Peyer's patch (tissue), 4 donors: ENCODE measurements at regions not wholly inside any gene's neighbourhood (a gene's known extent, or its start where the extent isn't known, plus 50 kb on each side); places are given as distances from the start of the nearest gene placed in this dataset.

Experiments used
- DNase-seq, 3 donors: peaks; one replicate each; pipeline ENCODE4 v3.0.0-alpha.2; 2017 to 2019
- H3K27ac ChIP-seq, 4 donors: fragments of 200-600 bp; sonication (generic); one replicate each; pipeline ENCODE4 v1.5.1; 2016 to 2019
- H3K27me3 ChIP-seq, 2 donors: fragments of 200-600 bp; sonication (generic); one replicate each; pipeline ENCODE4 v1.5.1; 2019
- H3K36me3 ChIP-seq, 3 donors: fragments of 200-600 bp; sonication (generic); one replicate each; pipeline ENCODE4 v1.5.1; 2016 to 2019
- H3K4me1 ChIP-seq, 4 donors: fragments of 200-600 bp; sonication (generic); one replicate each; pipeline ENCODE4 v1.5.1; 2016 to 2019
- H3K4me3 ChIP-seq, 4 donors: fragments of 200-600 bp; sonication (generic); 1 replicate in 3 of 4; 2 replicates in 1 of 4; pipeline ENCODE4 v1.5.1; 2016 to 2019; ENCODE audit warnings: mild to moderate bottlenecking in 1 of 4
- H3K9me3 ChIP-seq, 4 donors: fragments of 200-600 bp; sonication (generic); one replicate each; pipeline ENCODE4 v1.5.1; 2016 to 2019; ENCODE audit warnings: mild to moderate bottlenecking in 1 of 4
- POLR2A ChIP-seq, 2 donors: fragments of 450-650 bp; IDR thresholded peaks; one replicate each; pipeline ENCODE4 v1.5.1; 2017; ENCODE audit warnings: antibody characterized with exemption in 2 of 2, mild to moderate bottlenecking in 2 of 2, moderate library complexity in 2 of 2
- TF ChIP-seq, protein P1 (sequence below), 6 experiments: fragments of 450-650 bp in 4 of 6; fragments of 200-600 bp in 2 of 6; sonication (generic) in 1 of 6; IDR thresholded peaks; one replicate each; pipeline ENCODE4 v1.5.1; 2017 to 2019; ENCODE audit warnings: antibody characterized with exemption in 6 of 6, mild to moderate bottlenecking in 3 of 6, moderate library complexity in 1 of 6

GRCh38 chr5:10844016-10844415 lies 83.0 kb upstream of the DAP start:
- H3K4me3 ChIP-seq, result no peak overlapping the region
- peaks cover 0 to 3% (median 0%) of the 10 kb centered on the region in 4 donors for H3K9me3 ChIP-seq
- DNase-seq, result no peak
- H3K4me1 ChIP-seq, result no peaks in the 10 kb centered on the region
- H3K27ac ChIP-seq, result no peak overlapping the region
- no peaks in the 10 kb centered on the region for H3K27me3 ChIP-seq
- TF ChIP-seq, protein P1, sequence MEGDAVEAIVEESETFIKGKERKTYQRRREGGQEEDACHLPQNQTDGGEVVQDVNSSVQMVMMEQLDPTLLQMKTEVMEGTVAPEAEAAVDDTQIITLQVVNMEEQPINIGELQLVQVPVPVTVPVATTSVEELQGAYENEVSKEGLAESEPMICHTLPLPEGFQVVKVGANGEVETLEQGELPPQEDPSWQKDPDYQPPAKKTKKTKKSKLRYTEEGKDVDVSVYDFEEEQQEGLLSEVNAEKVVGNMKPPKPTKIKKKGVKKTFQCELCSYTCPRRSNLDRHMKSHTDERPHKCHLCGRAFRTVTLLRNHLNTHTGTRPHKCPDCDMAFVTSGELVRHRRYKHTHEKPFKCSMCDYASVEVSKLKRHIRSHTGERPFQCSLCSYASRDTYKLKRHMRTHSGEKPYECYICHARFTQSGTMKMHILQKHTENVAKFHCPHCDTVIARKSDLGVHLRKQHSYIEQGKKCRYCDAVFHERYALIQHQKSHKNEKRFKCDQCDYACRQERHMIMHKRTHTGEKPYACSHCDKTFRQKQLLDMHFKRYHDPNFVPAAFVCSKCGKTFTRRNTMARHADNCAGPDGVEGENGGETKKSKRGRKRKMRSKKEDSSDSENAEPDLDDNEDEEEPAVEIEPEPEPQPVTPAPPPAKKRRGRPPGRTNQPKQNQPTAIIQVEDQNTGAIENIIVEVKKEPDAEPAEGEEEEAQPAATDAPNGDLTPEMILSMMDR (IDR thresholded peaks at IDR 0.05), result no peak
- no peak for TF ChIP-seq POLR2A (IDR thresholded peaks at IDR 0.05)
- H3K36me3 ChIP-seq, result no peaks in the 10 kb centered on the region

GRCh38 chr5:10842823-10843222 lies 81.8 kb upstream of the DAP start:
- no peak for DNase-seq
- no peak overlapping the region for H3K27ac ChIP-seq
- TF ChIP-seq, protein P1 (IDR thresholded peaks at IDR 0.05), result no peak
- TF ChIP-seq POLR2A (IDR thresholded peaks at IDR 0.05), result no peak

DNA sequence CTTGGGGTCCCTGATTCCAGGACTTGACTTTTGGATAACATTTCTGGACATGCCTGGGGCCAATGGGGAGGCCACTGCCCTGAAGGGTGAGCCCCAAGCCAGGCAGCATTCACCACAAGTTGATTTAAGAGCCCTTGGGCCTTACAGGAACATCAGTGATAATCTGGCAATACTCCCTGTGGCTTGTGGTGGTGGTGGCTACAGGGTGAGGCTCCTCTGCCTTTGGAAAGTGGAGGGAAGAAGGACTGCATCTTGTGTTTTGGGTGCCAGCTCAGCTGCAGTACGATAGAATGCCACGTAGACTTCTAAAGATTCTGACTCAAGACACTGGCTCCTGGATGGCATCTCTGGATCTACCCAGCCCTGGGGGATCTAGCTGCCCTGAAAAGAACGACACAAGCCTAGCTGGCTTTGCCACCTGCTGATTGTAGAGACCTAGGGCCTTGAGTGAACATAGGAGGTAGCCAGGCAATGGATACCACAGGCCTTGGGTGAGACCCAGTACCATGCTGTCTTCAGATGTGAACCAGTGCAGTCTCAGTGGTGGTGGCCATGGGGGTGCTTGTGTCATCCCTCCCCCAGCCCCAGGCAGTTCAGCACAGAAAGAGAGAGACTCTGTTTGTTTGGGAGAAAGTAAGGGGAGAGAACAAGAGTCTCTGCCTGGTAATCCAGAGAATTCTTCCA lies 79.0 kb upstream of the DAP start:
- no peak for DNase-seq
- Histone ChIP-seq H3K27ac (no peak overlapping the region), H3K4me3 (no peak overlapping the region), H3K27me3 (no peaks in the 10 kb centered on the region), H3K9me3 (peaks cover 0 to 3% (median 0%) of the 10 kb centered on the region in 4 donors), H3K4me1 (no peaks in the 10 kb centered on the region), H3K36me3 (no peaks in the 10 kb centered on the region)
- TF ChIP-seq, protein P1 (IDR thresholded peaks at IDR 0.05), result no peak
- no peak for TF ChIP-seq POLR2A (IDR thresholded peaks at IDR 0.05)

More at GRCh38 chr5:10842823-10843222, 81.8 kb upstream of the DAP start:
- Histone ChIP-seq H3K4me3 (no peak overlapping the region), H3K36me3 (no peaks in the 10 kb centered on the region), H3K27me3 (no peaks in the 10 kb centered on the region), H3K4me1 (no peaks in the 10 kb centered on the region), H3K9me3 (peaks cover 0 to 3% (median 0%) of the 10 kb centered on the region in 4 donors)

DNA sequence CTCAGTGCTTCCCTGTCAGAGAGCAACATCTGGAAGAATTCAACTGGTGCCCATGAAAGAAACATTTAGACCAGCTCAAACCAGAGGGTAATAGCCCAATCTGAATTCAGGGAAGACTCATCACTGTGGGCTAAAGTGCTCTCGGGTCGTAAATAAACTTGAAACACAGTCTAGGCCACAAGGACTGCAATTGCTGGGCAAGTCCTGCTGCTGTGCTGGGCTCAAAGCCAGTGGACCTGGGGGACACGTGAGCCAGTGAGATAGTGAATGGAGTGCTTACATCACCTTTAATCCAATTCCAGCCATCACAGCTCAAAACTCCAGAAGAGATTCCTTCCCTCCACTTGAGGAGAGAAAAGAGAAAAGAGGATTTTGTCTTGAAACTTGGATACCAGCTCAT lies 78.1 kb upstream of the DAP start:
- no peak overlapping the region for H3K4me3 ChIP-seq
- H3K9me3 ChIP-seq, result peaks cover 0 to 3% (median 0%) of the 10 kb centered on the region in 4 donors
- no peaks in the 10 kb centered on the region for H3K27me3 ChIP-seq
- DNase-seq, result no peak
- no peaks in the 10 kb centered on the region for H3K36me3 ChIP-seq
- no peak overlapping the region for H3K27ac ChIP-seq
- TF ChIP-seq POLR2A (IDR thresholded peaks at IDR 0.05), result no peak
- TF ChIP-seq, protein P1 (IDR thresholded peaks at IDR 0.05), result no peak
- no peaks in the 10 kb centered on the region for H3K4me1 ChIP-seq

DNA sequence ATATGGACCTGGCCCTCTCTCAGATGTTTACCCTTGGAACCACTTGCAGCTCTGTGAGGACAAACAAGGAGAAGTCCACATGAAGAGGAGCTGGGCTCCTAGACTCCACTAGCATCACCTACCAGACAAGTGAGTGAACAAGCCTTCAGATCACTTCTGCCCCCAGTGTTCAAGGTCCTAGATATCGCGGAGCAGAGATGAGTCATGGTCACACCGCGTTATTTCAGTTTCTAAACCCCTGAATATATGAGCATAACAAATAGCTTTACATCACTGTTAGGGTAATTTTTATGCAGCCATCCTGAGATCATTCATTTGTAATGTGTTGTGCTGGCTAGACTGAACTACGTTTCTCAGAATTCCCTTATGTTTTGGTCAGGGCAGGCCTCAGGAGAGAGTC lies 77.0 kb upstream of the DAP start:
- H3K4me3 ChIP-seq, result no peak overlapping the region
- H3K27me3 ChIP-seq, result no peaks in the 10 kb centered on the region
- H3K4me1 ChIP-seq, result no peaks in the 10 kb centered on the region
- DNase-seq, result no peak
- no peak for TF ChIP-seq POLR2A (IDR thresholded peaks at IDR 0.05)
- TF ChIP-seq, protein P1 (IDR thresholded peaks at IDR 0.05), result no peak
- H3K9me3 ChIP-seq, result no peaks in the 10 kb centered on the region
- H3K36me3 ChIP-seq, result no peaks in the 10 kb centered on the region
- H3K27ac ChIP-seq, result no peak overlapping the region
